ENCODE measurements at regions not wholly inside any gene's neighbourhood (a gene's known extent, or its start where the extent isn't known, plus 50 kb on each side); places are given as distances from the start of the nearest gene placed in this dataset.

DNA sequence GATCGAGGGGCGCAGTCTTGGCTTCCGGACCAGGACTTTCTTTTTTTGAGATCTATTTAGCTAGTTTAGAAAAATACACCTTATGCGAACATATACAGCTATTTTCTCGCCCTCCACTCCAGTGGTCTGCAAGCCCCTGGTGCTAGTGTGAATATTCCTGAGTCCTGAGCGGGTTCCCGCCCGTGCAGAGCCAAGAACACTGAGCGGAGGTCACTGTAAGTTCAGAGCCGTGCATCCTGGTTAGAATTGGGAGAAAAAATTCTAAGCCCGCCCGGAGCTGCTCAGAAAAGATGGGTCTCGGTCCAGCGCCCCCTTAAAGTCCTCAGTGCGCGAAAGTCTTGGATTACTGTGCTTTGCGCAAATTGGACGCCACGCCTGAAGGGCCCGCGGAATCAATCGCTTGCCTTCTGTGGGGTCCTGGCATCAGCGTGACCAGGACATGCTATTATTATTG lies 117.7 kb downstream of the KCNRG start:
- peak overlapping the region; percentile 74 for H3K27ac Mint-ChIP-seq
- POLR2A ChIA-PET, result no interaction called here
- DNase-seq, result no peak
- no peak overlapping the region for H3K27ac ChIP-seq (ENCODE audit: low read length in 2 of 2)
- H3K4me3 ChIP-seq (ENCODE audit: control extremely low read depth in 1 of 5, extremely low read depth in 1 of 5, insufficient read depth in 1 of 5, low read depth in 2 of 5, low read length in 4 of 5), result peak overlapping the region in 4 of 5 experiments; percentile 5 to 73 (median 26)
- peaks cover 2 to 61% (median 44%) of the 10 kb centered on the region in 4 experiments for H3K27me3 ChIP-seq (replicated peaks in 1 of 4; ENCODE audit: control extremely low read depth in 1 of 4, control insufficient read depth in 3 of 4, insufficient read depth in 4 of 4, low read length in 3 of 4)
- WGBS (ENCODE audit: insufficient coverage), result 16% methylated on average over 19 of the region's 23 CpGs
- intact Hi-C loops (cut with micrococcal nuclease), result loop anchor here (5.0 kb wide), 2 partner anchors 104 to 234 kb away; no protein-coding TSS in a partner anchor
- H3K4me3 Mint-ChIP-seq, result peak overlapping the region; percentile 82
- H3K4me2 ChIP-seq (replicated peaks; ENCODE audit: low read depth, low read length, poor library complexity, severe bottlenecking), result peak overlapping the region; percentile 96
- peaks cover 45% of the 10 kb centered on the region for H3K4me1 Mint-ChIP-seq
- CTCF ChIA-PET, result interaction anchor here (1.0 to 11.5 kb wide), 4 partner anchors 28 to 779 kb away, joined by 3 to 195 read pairs (median 8); no protein-coding TSS in a partner anchor
- peaks cover 0 to 33% (median 0%) of the 10 kb centered on the region in 3 donors for H3K9me3 ChIP-seq (ENCODE audit: control extremely low read depth in 1 of 3, control insufficient read depth in 2 of 3, insufficient read depth in 1 of 3, low read length in 2 of 3)
- no peak for TF ChIP-seq EZH2 (IDR thresholded peaks at IDR 0.05; ENCODE audit: borderline replicate concordance, insufficient read depth, low read depth, low read length, poor library complexity, severe bottlenecking)
- TF ChIP-seq, protein P1, sequence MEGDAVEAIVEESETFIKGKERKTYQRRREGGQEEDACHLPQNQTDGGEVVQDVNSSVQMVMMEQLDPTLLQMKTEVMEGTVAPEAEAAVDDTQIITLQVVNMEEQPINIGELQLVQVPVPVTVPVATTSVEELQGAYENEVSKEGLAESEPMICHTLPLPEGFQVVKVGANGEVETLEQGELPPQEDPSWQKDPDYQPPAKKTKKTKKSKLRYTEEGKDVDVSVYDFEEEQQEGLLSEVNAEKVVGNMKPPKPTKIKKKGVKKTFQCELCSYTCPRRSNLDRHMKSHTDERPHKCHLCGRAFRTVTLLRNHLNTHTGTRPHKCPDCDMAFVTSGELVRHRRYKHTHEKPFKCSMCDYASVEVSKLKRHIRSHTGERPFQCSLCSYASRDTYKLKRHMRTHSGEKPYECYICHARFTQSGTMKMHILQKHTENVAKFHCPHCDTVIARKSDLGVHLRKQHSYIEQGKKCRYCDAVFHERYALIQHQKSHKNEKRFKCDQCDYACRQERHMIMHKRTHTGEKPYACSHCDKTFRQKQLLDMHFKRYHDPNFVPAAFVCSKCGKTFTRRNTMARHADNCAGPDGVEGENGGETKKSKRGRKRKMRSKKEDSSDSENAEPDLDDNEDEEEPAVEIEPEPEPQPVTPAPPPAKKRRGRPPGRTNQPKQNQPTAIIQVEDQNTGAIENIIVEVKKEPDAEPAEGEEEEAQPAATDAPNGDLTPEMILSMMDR (IDR thresholded peaks at IDR 0.05), result no peak
- H3K27me3 Mint-ChIP-seq, result peaks cover 36% of the 10 kb centered on the region
- no peak for ATAC-seq (ENCODE audit: low read depth)
- no peaks in the 10 kb centered on the region for H3K36me3 ChIP-seq (replicated peaks in 1 of 2; ENCODE audit: control extremely low read depth in 1 of 2, control insufficient read depth in 1 of 2, extremely low read depth in 1 of 2, insufficient read depth in 2 of 2, low read length in 1 of 2)
- H3K79me2 ChIP-seq (ENCODE audit: control insufficient read depth, insufficient read depth, low read length), result peaks cover 22% of the 10 kb centered on the region
- peaks cover 53 to 57% of the 10 kb centered on the region in 2 donors for H3K4me1 ChIP-seq (ENCODE audit: control insufficient read depth in 2 of 2, insufficient read depth in 2 of 2, low read length in 2 of 2)
- peak overlapping the region; percentile 34 for H3K9ac ChIP-seq (ENCODE audit: low read length)
- peaks cover 6% of the 10 kb centered on the region for H4K20me1 ChIP-seq (ENCODE audit: control insufficient read depth, insufficient read depth, low read length, poor library complexity, severe bottlenecking)
- peak overlapping the region; percentile 14 for H2AFZ ChIP-seq (ENCODE audit: insufficient read depth, low read depth, low read length, poor library complexity, severe bottlenecking)
- no peaks in the 10 kb centered on the region for H3K9me3 Mint-ChIP-seq (ENCODE audit: insufficient read depth)

DNA sequence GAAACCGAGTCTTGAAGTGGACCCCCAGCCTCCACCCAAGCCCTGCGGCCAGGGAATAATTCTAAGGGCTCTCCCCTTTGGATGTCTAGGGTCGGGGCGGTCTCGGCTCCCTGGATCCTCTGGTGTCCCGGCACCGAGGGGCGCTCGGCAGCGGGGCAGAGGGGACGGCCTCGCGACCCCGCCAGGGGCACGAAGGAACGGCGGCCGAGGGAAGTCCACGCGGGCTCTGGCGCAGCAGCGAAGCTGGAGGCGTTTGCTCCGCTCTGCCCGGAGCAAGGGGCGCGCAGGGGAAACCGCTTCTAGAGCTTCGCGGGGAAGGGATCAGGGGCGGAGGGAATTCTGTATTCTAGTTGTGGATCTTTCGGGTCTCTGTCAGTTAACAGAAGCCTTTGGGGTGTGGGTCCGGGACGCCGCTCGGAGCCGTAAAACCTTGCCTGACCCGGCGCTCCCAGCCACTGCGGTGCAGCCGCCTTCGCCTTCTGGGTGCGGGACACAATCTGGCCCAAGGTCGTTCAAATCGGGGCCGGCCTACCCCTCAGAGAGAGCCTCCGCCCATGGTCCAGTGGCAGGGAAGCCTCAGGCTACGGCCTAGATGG lies 118.2 kb downstream of the KCNRG start:
- peak overlapping the region; percentile 14 for H2AFZ ChIP-seq (ENCODE audit: insufficient read depth, low read depth, low read length, poor library complexity, severe bottlenecking)
- H3K4me3 ChIP-seq (ENCODE audit: control extremely low read depth in 1 of 5, extremely low read depth in 1 of 5, insufficient read depth in 1 of 5, low read depth in 2 of 5, low read length in 4 of 5), result peak overlapping the region in 1 of 5 experiments; percentile 73
- no peak for ATAC-seq (ENCODE audit: low read depth)
- WGBS (ENCODE audit: insufficient coverage), result 54% methylated on average over 47 of the region's 48 CpGs
- H4K20me1 ChIP-seq (ENCODE audit: control insufficient read depth, insufficient read depth, low read length, poor library complexity, severe bottlenecking), result peaks cover 6% of the 10 kb centered on the region
- Mint-ChIP-seq H3K27ac (no peak overlapping the region), H3K27me3 (peaks cover 33% of the 10 kb centered on the region), H3K4me1 (peaks cover 41% of the 10 kb centered on the region), H3K9me3 (ENCODE audit: insufficient read depth) (no peaks in the 10 kb centered on the region), H3K4me3 (no peak overlapping the region)
- H3K27me3 ChIP-seq (replicated peaks in 1 of 4; ENCODE audit: control extremely low read depth in 1 of 4, control insufficient read depth in 3 of 4, insufficient read depth in 4 of 4, low read length in 3 of 4), result peaks cover 2 to 56% (median 42%) of the 10 kb centered on the region in 4 experiments
- peaks cover 0 to 28% (median 0%) of the 10 kb centered on the region in 3 donors for H3K9me3 ChIP-seq (ENCODE audit: control extremely low read depth in 1 of 3, control insufficient read depth in 2 of 3, insufficient read depth in 1 of 3, low read length in 2 of 3)
- peaks cover 48 to 52% of the 10 kb centered on the region in 2 donors for H3K4me1 ChIP-seq (ENCODE audit: control insufficient read depth in 2 of 2, insufficient read depth in 2 of 2, low read length in 2 of 2)
- intact Hi-C loops (cut with micrococcal nuclease), result loop anchor here (5.0 kb wide), 2 partner anchors 104 to 234 kb away; no protein-coding TSS in a partner anchor
- H3K9ac ChIP-seq (ENCODE audit: low read length), result no peak overlapping the region
- no peaks in the 10 kb centered on the region for H3K36me3 ChIP-seq (replicated peaks in 1 of 2; ENCODE audit: control extremely low read depth in 1 of 2, control insufficient read depth in 1 of 2, extremely low read depth in 1 of 2, insufficient read depth in 2 of 2, low read length in 1 of 2)
- peak; percentile 87 for TF ChIP-seq EZH2 (IDR thresholded peaks at IDR 0.05; ENCODE audit: borderline replicate concordance, insufficient read depth, low read depth, low read length, poor library complexity, severe bottlenecking)
- TF ChIP-seq, protein P1 (IDR thresholded peaks at IDR 0.05), result no peak
- no peak for DNase-seq
- H3K79me2 ChIP-seq (ENCODE audit: control insufficient read depth, insufficient read depth, low read length), result peaks cover 22% of the 10 kb centered on the region
- H3K27ac ChIP-seq (ENCODE audit: low read length in 2 of 2), result no peak overlapping the region
- H3K4me2 ChIP-seq (replicated peaks; ENCODE audit: low read depth, low read length, poor library complexity, severe bottlenecking), result peak overlapping the region; percentile 96
- ChIA-PET CTCF (interaction anchor here (1.0 to 11.5 kb wide), 3 partner anchors 27 to 778 kb away, joined by 3 to 195 read pairs (median 5); no protein-coding TSS in a partner anchor), POLR2A (no interaction called here)
